ENCODE measurements at regions not wholly inside any gene's neighbourhood (a gene's known extent, or its start where the extent isn't known, plus 50 kb on each side); places are given as distances from the start of the nearest gene placed in this dataset.
"Not testable (repeated sequence)": the region's sequence is repeated elsewhere in the genome, so short reads cannot be mapped to it uniquely, and the experiment has no call there.

DNA sequence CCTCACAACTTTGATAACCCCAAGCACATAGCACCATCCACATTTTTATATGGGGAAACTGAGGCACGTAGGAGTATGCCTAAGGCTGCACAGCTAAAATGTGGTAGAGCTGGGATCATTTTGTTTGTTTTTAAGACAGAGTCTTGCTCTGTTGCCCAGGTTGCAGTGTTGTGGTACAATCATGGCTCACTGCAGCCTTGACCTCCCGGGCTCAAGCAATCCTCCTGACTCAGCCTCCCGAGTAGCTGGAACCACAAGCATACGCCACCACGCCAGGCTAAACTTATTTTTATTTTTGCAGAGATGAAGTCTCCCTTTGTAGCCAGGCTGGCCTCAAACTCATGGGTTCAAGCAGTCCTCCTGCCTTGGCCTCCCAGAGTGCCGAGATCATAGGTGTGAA lies 81.0 kb upstream of the GSE1 start:
- Mint-ChIP-seq H3K4me1 (peaks cover 35% of the 10 kb centered on the region), H3K4me3 (no peak overlapping the region), H3K27me3 (ENCODE audit: low read depth in 3 of 3) (peaks cover 1 to 4% (median 3%) of the 10 kb centered on the region in 3 donors), H3K9me3 (peaks cover 0 to 3% (median 0%) of the 10 kb centered on the region in 7 donors), H3K27ac (no peak overlapping the region), H3K36me3 (no peaks in the 10 kb centered on the region)
- no peak overlapping the region for H3K9ac ChIP-seq (ENCODE audit: insufficient read depth, low read length, poor library complexity, severe bottlenecking)
- H3K9me3 ChIP-seq (replicated peaks in 1 of 2; ENCODE audit: control insufficient read depth in 1 of 2, insufficient read depth in 1 of 2, low read length in 2 of 2), result no peaks in the 10 kb centered on the region
- H3K4me2 ChIP-seq (replicated peaks; ENCODE audit: extremely low read depth, low read length, poor library complexity, severe bottlenecking), result no peak overlapping the region
- TF ChIP-seq CTCF (IDR thresholded peaks at IDR 0.05), result no peak
- H3K79me2 ChIP-seq (ENCODE audit: insufficient read depth, low read length), result peaks cover 9% of the 10 kb centered on the region
- no peak overlapping the region for H2AFZ ChIP-seq (ENCODE audit: insufficient read depth, low read depth, low read length, poor library complexity, severe bottlenecking)
- H3K4me1 ChIP-seq (ENCODE audit: control insufficient read depth in 1 of 2, insufficient read depth in 2 of 2, low read length in 2 of 2), result peaks cover 25 to 33% of the 10 kb centered on the region in 2 donors
- no peaks in the 10 kb centered on the region for H4K20me1 ChIP-seq (ENCODE audit: insufficient read depth, low read length)
- intact Hi-C loops (cut with micrococcal nuclease), result no loop called here
- H3K27me3 ChIP-seq (ENCODE audit: control insufficient read depth in 2 of 2, insufficient read depth in 2 of 2, low read length in 2 of 2), result no peaks in the 10 kb centered on the region
- H3K27ac ChIP-seq (ENCODE audit: low read depth in 1 of 2, low read length in 2 of 2), result no peak overlapping the region
- 94% methylated on average over 5 of the region's 6 CpGs for WGBS (ENCODE audit: insufficient coverage)
- no peak overlapping the region for H3K4me3 ChIP-seq (replicated peaks in 1 of 3; ENCODE audit: low read depth in 2 of 3, low read length in 3 of 3)
- no peaks in the 10 kb centered on the region for H3K36me3 ChIP-seq (replicated peaks in 1 of 2; ENCODE audit: control insufficient read depth in 1 of 2, insufficient read depth in 2 of 2, low read length in 2 of 2)
- no peak for DNase-seq

DNA sequence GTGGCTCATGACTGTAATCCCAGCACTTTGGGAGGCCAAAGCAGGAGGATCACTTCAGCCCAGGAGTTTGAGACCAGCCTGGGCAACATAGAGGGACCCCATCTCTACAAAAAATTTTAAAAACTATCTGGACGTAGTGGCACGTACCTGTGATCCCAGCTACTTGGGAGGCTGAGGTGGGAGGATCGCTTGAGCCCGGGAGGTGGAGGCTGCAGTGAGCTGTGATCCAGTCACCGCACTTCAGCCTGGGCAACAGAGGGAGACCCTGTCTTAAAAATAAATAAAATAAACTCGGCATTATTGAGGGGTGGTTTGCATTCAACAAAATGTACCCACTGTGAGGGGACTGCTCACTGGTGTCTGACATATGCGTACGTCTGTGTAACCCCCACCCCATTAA lies 79.5 kb upstream of the GSE1 start:
- H2AFZ ChIP-seq (ENCODE audit: insufficient read depth, low read depth, low read length, poor library complexity, severe bottlenecking); H3K27ac ChIP-seq (ENCODE audit: low read depth in 1 of 2, low read length in 2 of 2); H3K4me3 ChIP-seq (replicated peaks in 1 of 3; ENCODE audit: low read depth in 2 of 3, low read length in 3 of 3); intact Hi-C loops (cut with micrococcal nuclease); H4K20me1 ChIP-seq (ENCODE audit: insufficient read depth, low read length); DNase-seq; H3K36me3 ChIP-seq (replicated peaks in 1 of 2; ENCODE audit: control insufficient read depth in 1 of 2, insufficient read depth in 2 of 2, low read length in 2 of 2); H3K9ac ChIP-seq (ENCODE audit: insufficient read depth, low read length, poor library complexity, severe bottlenecking); H3K27me3 Mint-ChIP-seq (ENCODE audit: low read depth in 3 of 3); H3K9me3 Mint-ChIP-seq; H3K36me3 Mint-ChIP-seq; H3K27me3 ChIP-seq (ENCODE audit: control insufficient read depth in 2 of 2, insufficient read depth in 2 of 2, low read length in 2 of 2); H3K9me3 ChIP-seq (replicated peaks in 1 of 2; ENCODE audit: control insufficient read depth in 1 of 2, insufficient read depth in 1 of 2, low read length in 2 of 2); H3K4me2 ChIP-seq (replicated peaks; ENCODE audit: extremely low read depth, low read length, poor library complexity, severe bottlenecking); H3K4me3 Mint-ChIP-seq: not testable (repeated sequence)
- WGBS (ENCODE audit: insufficient coverage), result 94% methylated on average over 3 of the region's 8 CpGs
- peaks cover 12% of the 10 kb centered on the region for H3K79me2 ChIP-seq (ENCODE audit: insufficient read depth, low read length)
- Mint-ChIP-seq H3K27ac (peak overlapping the region in 1 of 7 donors; percentile 50), H3K4me1 (peaks cover 41% of the 10 kb centered on the region)
- H3K4me1 ChIP-seq (ENCODE audit: control insufficient read depth in 1 of 2, insufficient read depth in 2 of 2, low read length in 2 of 2), result peaks cover 31 to 42% of the 10 kb centered on the region in 2 donors

Measured in CD14-positive monocyte (primary cell).